ENCODE measurements at regions not wholly inside any gene's neighbourhood (a gene's known extent, or its start where the extent isn't known, plus 50 kb on each side); places are given as distances from the start of the nearest gene placed in this dataset.
A peak's percentile ranks its signal among the peaks of the same experiment; 100 is the strongest.

DNA sequence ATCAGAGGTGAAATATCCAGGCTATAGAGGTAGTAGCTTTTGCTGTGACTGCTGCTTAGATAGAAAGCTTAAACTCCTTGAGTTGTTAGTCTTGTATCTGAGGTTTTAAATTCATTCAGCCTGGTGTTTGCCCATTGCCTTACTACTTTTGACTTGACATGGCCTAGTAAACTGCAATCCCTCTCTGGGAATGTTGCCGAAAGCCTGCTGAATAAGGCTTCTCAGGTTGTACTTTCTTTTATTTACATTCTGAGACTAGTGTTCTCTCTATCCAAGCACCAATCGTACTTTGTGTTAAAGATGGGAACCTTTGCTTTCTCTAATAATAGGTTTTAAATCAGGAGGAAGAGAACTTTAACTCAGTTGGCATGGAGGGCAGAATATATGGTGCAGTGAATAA, 357.6 kb upstream of the CWC22 start:
- DNase-seq (ENCODE audit: low spot score) = no peak

GRCh38 chr2:180360283-180360618, 353.2 kb upstream of the CWC22 start:
- DNase-seq (ENCODE audit: low spot score) = no peak

GRCh38 chr2:180359522-180360282, 352.6 kb upstream of the CWC22 start:
- no peak for DNase-seq (ENCODE audit: low spot score)

DNA sequence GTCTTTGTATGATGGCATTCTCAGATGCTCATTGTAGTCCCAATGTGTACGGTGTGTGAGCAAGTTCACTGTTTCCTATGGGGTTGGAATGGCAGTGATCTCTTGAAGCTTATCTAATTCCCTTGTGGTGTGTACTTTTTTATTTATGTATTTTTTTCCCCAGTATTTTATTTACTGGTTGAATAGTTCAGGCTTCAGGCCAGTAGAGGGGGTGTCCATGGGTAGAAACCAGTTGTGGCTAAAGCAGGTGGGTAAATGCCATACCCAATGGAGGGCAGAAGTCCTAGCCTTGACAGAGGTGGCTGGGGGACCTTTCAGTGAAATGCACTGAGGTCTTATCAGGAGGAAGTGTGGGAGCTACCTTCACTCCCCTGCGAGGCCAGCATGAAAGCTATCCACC, 351.4 kb upstream of the CWC22 start:
- no peak for DNase-seq (ENCODE audit: low spot score)

DNA sequence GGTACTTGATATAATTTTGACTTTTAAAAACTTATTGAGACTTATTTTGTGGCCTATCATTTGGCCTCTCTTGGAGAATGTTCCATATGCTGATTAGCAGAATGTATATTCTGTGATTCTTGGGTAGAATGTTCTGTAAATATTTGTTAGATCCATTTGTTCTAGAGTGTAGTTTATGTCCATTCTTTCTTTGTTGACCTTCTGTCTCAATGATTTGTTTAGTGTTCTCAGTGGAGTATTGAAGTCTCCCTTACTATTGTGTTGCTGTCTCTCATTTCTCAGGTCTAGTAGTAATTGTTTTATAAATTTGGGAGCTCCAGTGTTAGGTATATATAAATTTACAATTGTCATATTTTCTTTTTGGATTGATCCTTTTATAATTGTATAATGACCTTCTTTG, 349.6 kb upstream of the CWC22 start:
- no peak for DNase-seq (ENCODE audit: low spot score)

DNA sequence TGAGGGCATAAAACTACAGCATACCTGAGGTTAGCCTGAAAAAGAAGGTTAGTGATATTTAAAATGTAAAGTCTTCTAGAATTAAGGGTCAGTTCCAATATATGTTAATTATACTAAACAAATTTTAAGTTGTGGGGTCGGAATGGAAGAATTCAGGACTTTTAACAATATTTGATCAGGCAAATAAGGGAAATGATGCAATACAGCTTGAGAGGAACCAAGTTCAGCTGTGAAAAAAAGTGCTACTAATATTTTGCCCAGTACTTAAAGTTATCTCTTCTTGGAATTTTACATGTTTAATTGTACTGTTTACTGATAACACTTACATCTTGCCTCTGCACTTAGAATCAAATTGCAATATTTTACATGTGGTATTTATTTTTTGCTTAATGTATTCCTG, 345.5 kb upstream of the CWC22 start:
- DNase-seq (ENCODE audit: low spot score) = no peak

GRCh38 chr2:180349809-180350208, 342.7 kb upstream of the CWC22 start:
- DNase-seq (ENCODE audit: low spot score) = no peak

DNA sequence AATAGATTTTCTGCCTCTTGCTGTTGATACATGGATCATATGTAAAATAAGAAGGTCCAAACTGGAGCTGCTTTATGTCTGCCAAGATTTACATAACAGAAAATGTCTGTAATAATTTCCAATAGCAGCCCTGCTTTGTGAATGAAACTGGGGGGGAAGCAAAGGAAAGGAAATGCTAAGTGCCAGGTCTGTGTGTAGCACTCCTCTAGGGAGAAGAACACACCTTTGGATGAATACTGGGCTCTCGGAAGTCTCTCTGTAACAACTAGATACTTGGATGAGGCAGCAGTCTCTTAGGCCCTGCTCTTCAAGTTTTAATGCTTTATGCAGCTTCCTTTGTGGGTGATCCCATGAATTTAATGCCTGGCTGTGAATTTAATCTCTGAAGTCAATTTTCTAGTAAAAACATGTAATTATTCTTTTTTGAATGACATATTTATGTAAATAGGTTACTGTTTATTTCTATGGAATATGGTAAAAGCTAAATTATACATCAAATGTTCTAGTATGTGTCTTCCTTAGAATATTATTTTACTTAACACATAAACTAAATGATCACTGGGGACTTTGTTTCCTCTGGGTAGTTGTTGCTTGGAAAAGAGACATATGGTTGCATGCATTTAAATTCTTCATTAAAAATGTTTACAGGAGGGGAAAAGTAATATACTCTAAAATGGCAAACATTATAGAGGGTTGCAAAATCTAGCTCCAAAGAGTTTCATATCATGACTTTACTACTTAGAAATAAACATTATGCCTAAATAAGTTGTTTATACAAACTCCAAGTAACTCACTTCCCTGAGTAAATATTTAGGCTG, 336.6 kb upstream of the CWC22 start:
- no peak for DNase-seq (ENCODE audit: low spot score)

DNA sequence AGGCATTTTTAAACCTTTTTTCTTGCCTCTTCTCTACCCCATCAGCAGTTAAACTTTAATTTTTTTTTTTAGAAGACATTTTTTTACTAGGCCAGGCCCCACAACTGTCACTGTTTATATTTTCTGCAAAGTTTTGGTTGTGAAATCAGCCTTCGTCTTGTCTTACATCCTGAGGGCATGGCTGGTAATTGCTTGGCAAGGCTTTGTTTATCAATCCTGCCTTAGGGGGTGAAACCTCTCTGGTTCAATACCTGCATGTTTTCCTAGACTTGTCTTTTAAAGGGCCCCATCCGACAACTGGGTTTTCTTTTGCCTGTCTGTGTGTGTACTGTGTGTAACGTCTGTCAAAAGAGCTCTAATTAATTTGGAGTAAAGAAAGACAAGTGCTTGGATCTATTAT, 330.0 kb upstream of the CWC22 start:
- no peak for DNase-seq (ENCODE audit: low spot score)

DNA sequence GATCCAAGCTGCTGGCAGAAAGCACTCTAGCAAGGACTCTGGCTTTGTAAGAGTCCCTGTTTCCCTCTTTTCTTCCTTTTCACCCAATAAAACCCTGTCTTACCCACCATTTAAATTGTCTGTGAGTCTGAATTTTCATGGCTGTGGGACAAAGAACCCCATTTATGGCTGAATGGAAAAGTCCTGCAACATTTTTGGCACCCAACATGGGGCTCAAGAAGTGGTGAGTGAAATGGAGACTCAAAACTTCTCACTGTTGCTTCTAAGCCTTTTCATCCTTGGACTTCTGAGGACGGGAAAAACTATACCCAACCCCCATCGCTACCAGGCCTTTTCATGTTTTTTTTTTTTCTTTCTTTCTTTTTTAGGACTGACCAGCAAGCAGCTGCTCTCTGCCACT, 329.5 kb upstream of the CWC22 start:
- DNase-seq (ENCODE audit: low spot score) = no peak

DNA sequence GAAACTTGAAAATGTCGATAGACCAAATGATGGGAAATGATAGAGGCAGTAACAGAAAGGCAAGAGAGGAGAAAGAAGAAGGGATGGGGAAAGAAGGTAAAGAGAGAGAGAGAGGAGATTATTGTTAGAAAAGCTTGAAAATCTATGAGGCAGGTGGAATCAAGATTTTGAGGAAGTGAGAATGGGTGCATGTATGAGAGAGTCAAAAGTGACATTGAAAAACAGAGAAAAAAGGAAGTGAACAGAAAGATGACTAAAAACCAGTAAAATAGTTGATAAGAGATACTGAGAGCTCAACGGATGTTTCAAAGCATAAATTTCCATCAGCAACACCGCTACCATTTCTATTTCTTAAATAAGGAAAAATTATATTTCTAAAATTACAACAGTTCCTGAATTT, 327.4 kb upstream of the CWC22 start:
- DNase-seq (ENCODE audit: low spot score) = no peak

GRCh38 chr2:180328795-180329422, 321.8 kb upstream of the CWC22 start:
- no peak for DNase-seq (ENCODE audit: low spot score)

DNA sequence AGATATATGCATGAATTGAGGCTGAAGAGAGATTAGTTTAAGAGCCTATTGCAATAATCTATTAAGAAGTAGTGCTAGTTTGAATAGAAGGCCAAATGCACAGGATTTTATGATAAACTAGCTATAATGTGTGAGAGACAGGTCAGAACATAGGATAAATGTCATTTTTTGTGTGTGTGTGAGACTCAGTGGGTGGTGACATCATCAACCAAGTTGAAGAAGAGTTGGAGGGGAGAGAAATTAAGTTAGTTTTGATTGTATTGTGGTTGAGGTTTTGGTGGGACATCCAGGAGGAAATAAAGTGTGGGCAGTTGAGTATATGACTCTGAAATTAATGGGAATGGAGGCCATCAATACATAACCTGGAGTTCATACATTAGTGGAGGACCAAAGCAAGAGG, 320.1 kb upstream of the CWC22 start:
- DNase-seq (ENCODE audit: low spot score) = no peak

DNA sequence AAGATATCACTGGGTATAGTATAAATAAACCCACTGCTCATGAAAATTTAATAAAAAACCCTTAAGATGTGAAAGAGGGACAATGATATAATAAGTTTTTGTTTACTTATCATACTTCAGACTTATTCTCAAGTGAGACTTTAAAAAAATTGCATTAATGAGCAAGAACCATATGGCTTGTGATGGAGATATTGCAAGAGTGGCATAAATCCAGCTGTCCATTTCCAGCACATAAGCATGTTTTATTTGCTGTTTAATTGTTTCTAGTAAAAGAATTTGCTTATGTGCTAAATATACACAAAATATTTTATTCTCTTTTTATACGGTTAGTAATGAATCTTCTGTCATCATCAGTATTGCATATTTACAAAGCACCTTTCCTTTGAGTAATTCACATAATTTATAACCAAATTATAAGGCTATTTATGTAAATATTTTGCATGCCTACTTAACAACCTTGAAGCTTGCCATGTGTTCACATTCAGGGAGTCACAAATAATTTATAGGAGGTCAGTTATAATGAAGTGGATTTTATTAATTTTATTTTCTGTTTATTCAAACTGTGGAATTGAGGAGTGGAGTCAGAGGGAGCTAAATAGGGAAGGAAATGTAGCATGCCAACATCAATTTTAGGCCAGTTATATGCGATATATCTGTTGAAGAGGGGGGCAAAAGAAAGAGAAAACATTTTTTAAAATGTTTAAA, 318.5 kb upstream of the CWC22 start:
- DNase-seq (ENCODE audit: low spot score) = no peak

DNA sequence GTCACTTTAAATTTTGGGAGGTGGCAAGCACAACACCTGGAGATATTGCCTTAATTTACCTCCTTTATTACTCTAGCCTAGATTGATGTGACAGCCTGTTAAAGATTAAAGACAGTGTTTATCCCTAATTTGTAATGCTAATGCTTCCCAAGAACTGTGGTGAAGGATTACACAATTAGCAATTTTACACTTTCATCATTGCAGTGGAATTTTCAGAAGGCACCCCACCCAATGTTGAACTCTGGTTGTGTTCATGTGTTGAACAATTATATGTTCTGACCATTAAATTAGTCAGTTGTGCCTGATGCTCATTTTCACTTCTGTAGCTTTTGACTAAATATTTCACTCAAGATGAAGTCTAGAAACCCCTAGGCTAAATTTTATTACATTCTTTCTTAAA, 317.1 kb upstream of the CWC22 start:
- no peak for DNase-seq (ENCODE audit: low spot score)

- DNase-seq (ENCODE audit: low spot score) = peak; percentile 25
These were observed 315.7 kb upstream of the CWC22 start for GRCh38 chr2:180322781-180323180.

DNA sequence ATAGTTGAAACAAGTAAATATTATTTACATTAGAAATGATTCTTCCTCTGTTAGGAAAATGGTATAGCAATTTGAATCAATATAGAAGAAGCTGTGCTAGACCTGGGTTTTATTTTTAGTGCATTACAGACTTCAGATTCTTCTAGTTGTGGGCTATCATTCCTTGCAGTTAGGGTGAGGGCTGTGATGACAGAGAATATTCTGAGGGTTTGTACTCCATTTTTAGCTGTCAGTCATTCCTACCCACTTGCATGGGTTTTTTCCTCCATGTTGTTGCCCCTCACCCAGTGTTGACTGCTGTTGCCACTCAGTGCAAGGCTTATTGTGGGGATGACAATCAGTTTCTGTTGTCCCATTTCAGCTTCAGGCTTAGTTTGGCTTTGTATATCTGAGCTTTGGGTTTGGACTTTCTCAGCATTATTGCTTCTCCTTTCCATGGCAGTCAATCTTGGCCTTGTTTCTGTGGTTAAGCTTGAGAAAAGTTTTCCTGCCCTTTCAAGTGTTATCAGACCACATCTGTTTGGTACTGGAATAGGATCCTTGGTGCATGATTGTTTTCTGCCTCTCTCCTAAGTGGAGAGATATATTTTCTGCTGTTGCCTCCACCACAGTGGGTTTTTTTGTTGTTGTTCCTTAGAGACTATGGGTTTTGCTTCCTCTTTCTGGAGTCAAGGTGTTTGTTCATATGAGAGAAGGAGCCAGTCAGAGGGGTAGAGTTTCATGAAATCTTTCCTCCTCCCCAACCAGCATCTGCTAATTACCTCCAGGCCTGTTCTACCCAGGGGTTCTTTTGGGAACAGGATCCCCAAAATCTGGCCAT, 312.7 kb upstream of the CWC22 start:
- no peak for DNase-seq (ENCODE audit: low spot score)

DNA sequence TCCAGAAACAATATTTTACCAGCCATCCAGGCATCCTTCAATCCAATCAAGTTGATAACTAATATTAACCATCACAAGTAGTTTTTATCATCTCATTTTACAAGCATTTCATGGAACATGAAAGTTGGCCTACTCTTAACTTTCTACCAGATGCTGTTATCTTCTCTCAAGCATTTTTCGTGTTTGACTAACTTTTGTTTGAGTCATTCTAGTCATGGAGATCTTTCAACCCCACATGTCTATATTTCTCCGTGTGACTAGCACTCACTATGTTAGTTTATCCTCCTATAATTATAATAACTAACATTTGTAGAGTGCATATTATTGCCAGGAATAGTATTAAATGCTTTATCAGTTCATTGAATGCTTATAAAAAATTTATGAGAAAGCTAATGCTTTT, 307.0 kb upstream of the CWC22 start:
- DNase-seq (ENCODE audit: low spot score) = no peak

- DNase-seq (ENCODE audit: low spot score) = no peak
These were observed 305.4 kb upstream of the CWC22 start for GRCh38 chr2:180312542-180312941.

- no peak for DNase-seq (ENCODE audit: low spot score)
These were observed 300.0 kb upstream of the CWC22 start for GRCh38 chr2:180307096-180307495.

DNA sequence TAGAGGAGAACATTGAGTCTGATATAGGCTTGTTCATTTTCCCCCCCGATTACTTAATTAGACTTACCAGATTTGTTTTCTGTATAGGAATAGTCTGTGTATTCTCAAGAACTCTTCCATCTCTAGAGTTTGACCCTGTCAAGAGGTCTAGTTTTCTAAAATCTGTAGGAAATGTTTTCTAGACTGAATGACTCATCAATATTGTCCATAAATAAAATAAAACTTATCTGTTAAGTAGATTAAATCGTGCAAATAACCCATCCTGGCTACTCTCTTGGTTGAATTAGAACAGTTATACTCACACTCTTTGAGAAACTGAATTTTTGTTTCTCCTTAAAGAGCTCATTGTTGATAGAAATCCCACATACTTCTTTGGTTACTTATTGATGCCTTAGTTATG, 299.2 kb upstream of the CWC22 start:
- DNase-seq (ENCODE audit: low spot score) = no peak
